ENCODE measurements at regions not wholly inside any gene's neighbourhood (a gene's known extent, or its start where the extent isn't known, plus 50 kb on each side); places are given as distances from the start of the nearest gene placed in this dataset.

DNA sequence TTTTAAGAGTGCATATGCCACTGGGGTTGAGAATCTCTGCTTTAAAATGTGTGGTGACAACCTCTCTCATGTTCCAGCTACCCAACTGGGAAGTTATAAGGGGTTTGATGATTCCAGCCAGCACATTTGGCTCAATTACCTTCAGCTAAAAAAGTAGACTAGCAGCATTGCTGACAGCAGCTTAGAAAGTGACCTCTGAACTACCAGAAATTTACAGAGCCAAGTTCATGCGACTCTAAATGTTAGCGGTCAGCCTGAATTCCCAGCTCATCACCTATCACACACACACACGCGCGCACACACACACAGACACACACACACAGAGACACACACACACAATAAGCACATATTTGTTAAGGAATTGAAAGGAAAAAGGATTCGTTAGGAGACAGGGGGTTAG lies 377.5 kb downstream of the TMEM167A start:
- TF ChIP-seq, protein P1, sequence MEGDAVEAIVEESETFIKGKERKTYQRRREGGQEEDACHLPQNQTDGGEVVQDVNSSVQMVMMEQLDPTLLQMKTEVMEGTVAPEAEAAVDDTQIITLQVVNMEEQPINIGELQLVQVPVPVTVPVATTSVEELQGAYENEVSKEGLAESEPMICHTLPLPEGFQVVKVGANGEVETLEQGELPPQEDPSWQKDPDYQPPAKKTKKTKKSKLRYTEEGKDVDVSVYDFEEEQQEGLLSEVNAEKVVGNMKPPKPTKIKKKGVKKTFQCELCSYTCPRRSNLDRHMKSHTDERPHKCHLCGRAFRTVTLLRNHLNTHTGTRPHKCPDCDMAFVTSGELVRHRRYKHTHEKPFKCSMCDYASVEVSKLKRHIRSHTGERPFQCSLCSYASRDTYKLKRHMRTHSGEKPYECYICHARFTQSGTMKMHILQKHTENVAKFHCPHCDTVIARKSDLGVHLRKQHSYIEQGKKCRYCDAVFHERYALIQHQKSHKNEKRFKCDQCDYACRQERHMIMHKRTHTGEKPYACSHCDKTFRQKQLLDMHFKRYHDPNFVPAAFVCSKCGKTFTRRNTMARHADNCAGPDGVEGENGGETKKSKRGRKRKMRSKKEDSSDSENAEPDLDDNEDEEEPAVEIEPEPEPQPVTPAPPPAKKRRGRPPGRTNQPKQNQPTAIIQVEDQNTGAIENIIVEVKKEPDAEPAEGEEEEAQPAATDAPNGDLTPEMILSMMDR (conservative IDR thresholded peaks at IDR 0.05; ENCODE audit: low read depth, low read length): no peak
- no peak for DNase-seq (ENCODE audit: low read depth)
- H3K4me3 ChIP-seq (ENCODE audit: low read length): no peak overlapping the region

DNA sequence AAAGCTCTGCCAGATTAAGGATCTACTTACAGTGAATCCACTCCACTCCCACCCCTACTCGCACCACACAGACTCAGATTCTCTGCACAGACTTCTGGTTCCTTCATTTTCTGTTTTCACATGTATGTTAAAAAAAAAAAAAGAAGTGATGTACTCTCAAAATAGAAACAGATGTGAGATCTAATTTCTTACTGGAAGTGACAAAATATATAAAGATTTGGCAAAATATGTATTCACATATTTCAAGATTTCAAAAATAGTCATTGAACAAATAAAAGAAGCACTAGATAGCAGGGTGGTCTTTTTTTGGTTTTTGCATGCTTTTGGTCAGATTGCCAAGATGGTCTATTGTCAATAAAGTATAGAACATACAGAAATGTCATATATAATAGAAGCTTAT lies 379.2 kb downstream of the TMEM167A start:
- H3K4me3 ChIP-seq (ENCODE audit: low read length): no peak overlapping the region
- TF ChIP-seq, protein P1 (conservative IDR thresholded peaks at IDR 0.05; ENCODE audit: low read depth, low read length): no peak
- DNase-seq (ENCODE audit: low read depth): no peak

DNA sequence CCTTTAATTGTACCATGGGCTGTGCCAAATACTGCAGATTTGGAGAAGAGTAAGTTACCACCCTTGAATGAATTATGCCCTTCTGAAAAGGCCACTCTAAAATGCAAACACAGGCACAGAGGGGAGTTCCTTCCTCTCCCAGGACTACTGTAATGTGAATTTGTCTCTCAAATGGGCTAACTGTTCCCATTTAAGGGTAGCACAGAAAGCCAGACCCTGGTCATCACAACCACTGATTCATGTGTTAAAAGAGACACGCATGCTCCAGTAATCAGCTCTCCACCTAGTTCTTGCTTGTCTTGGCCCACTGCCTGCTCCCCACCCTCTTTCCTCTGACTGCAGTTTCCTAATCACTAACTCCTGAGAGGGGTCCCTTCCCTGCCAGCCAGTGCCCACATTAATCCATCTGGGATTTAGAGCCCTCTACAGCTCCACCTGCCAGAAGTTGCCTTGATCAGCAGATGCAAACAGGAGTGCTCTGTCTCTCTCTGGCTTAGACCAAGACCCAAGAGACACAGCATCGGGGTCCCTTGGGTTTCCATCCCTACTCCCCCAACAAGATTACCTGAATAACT lies 382.4 kb downstream of the TMEM167A start:
- H3K4me3 ChIP-seq (ENCODE audit: low read length): no peak overlapping the region
- DNase-seq (ENCODE audit: low read depth): no peak
- TF ChIP-seq, protein P1 (conservative IDR thresholded peaks at IDR 0.05; ENCODE audit: low read depth, low read length): no peak

DNA sequence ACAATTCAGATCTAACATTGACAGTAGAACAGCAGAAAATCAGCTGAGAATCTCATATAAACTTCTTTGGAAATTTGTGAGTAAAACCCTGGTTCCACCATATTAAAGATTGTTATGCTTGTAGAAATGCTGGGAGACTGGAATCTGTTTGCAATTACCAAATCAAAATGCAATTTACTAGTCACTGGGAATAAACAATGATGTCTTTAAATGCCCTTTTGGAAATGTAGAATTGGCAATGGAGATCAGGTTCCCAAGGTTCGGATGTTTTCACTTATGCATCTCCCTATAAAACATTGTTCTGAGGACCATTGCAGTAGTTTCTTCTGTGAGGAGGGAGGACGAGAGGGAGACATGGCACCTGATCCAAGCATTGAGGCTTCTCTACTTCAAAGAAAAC lies 384.4 kb downstream of the TMEM167A start:
- TF ChIP-seq, protein P1 (conservative IDR thresholded peaks at IDR 0.05; ENCODE audit: low read depth, low read length): no peak
- no peak for DNase-seq (ENCODE audit: low read depth)
- H3K4me3 ChIP-seq (ENCODE audit: low read length): no peak overlapping the region

DNA sequence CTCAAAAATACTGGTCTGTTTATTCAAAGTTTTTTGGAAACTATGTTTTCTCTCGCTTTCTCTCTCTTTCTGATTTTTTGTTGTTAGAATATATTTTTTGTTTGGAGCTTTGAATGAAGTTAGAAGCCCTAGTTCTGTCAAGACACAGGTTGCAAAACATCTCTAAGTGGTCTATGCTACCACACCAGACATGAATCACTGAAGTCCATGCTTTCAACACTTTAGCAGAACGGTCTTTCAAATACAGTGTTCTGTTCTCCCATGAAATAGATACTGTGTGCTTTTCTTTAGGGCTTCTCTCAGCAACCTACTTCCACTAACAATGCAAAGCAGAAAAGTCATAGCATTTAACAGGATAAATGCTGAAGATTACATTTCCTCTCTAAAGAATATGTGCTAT lies 392.5 kb downstream of the TMEM167A start:
- H3K4me3 ChIP-seq (ENCODE audit: low read length): no peak overlapping the region
- TF ChIP-seq, protein P1 (conservative IDR thresholded peaks at IDR 0.05; ENCODE audit: low read depth, low read length): no peak
- no peak for DNase-seq (ENCODE audit: low read depth)

DNA sequence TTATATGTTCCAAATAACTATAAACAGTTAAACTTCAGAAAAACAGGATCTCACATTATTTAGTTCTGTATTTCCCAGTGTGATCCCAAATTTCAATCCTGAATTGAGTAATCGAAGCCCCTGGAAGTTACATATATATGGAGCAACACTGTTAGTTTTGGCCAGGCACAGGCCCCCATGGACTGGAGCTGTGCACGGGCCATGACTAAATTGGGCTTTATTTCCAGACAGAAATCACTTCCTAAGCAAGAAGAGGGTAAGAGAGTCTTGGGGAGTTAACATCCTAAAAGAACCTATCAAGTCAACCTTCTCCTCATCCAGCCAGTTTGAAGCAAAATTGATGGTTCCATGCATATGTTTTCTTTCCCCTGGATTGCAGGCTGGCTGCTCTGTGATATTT lies 393.0 kb downstream of the TMEM167A start:
- no peak overlapping the region for H3K4me3 ChIP-seq (ENCODE audit: low read length)
- TF ChIP-seq, protein P1 (conservative IDR thresholded peaks at IDR 0.05; ENCODE audit: low read depth, low read length): no peak
- no peak for DNase-seq (ENCODE audit: low read depth)

DNA sequence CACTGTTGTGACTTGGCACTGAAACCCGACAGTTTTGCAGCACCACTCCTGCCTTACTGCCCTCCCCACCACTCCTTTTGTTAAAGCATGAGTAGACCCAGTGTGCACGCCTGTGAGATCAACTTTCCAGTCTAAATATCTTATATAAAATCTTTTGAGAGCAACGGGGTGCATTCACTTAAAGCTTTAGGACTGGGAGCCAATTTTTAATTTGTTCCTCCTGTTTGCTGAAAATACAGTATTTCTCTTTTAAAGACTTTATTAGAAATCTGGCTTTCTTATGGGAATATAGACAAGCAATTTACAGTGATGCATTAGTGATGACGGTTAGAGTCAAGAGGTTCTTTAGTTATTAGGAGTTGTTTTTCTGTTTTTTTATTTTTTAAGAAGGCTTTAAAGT lies 397.5 kb downstream of the TMEM167A start:
- no peak for DNase-seq (ENCODE audit: low read depth)
- TF ChIP-seq, protein P1 (conservative IDR thresholded peaks at IDR 0.05; ENCODE audit: low read depth, low read length): no peak
- no peak overlapping the region for H3K4me3 ChIP-seq (ENCODE audit: low read length)

All from retinal pigment epithelial cell (primary cell).